ENCODE measurements at regions not wholly inside any gene's neighbourhood (a gene's known extent, or its start where the extent isn't known, plus 50 kb on each side); places are given as distances from the start of the nearest gene placed in this dataset.

DNA sequence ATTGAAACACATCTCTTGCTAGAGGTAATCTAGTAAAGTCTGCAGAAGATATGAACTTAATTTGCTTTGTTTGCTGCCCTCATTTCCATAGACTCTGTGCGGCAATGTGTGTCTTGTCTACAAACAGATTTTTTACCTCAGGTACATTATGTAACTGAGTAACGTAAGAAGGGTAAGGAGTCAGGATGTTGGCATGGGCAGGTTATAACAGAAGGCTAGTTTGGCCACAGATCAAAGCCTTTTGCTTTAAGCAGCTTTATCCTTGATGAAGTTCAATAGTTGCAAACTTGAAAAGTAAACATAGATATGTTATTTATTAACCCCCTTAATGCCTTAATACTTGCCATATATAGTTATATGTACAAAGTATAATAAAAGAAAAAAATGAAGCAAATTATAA lies 391.6 kb upstream of the FKBP1C start:
- no peak overlapping the region for H3K4me3 ChIP-seq
- H3K4me1 ChIP-seq = no peaks in the 10 kb centered on the region
- no peak for DNase-seq
- TF ChIP-seq, protein P1, sequence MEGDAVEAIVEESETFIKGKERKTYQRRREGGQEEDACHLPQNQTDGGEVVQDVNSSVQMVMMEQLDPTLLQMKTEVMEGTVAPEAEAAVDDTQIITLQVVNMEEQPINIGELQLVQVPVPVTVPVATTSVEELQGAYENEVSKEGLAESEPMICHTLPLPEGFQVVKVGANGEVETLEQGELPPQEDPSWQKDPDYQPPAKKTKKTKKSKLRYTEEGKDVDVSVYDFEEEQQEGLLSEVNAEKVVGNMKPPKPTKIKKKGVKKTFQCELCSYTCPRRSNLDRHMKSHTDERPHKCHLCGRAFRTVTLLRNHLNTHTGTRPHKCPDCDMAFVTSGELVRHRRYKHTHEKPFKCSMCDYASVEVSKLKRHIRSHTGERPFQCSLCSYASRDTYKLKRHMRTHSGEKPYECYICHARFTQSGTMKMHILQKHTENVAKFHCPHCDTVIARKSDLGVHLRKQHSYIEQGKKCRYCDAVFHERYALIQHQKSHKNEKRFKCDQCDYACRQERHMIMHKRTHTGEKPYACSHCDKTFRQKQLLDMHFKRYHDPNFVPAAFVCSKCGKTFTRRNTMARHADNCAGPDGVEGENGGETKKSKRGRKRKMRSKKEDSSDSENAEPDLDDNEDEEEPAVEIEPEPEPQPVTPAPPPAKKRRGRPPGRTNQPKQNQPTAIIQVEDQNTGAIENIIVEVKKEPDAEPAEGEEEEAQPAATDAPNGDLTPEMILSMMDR (IDR thresholded peaks at IDR 0.05) = no peak
- TF ChIP-seq POLR2A (IDR thresholded peaks at IDR 0.05) = no peak
- no peaks in the 10 kb centered on the region for H3K9me3 ChIP-seq
- H3K27me3 ChIP-seq = no peaks in the 10 kb centered on the region
- H3K36me3 ChIP-seq = no peaks in the 10 kb centered on the region
- H3K27ac ChIP-seq = no peak overlapping the region

DNA sequence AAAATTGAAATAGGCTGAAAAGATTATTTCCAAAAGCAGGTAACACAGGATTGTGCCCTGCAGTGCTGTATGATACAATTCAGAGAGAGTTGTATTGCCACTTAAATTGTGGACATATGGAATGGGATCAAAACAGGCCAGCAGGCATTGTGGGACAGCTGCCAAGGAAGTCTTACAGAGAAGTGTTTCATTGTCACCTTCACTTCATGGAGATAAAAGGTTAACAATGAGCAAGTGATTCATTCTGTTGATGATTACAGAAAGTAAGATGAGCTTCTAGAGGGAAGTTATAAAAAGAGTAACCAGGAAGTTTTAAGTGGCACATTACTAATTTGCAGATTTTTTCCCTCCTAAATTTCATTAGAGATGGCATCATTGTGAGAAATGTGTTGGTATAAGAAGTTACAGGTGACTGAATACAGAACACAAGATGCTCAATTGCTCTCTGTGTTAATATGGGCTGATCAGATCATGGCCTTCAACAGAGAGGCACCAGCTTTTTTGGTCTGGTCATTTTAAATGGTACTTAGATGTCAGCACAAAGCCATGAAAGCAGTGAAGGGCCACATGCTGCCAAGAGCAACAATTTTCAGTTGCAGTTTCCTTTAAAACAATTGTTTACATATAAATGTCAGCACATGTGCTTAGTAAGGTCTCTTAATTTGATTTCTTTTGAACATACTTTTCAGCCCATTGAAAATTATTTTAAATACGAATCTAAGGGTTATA lies 402.5 kb upstream of the FKBP1C start:
- DNase-seq = no peak
- H3K9me3 ChIP-seq = no peaks in the 10 kb centered on the region
- H3K36me3 ChIP-seq = no peaks in the 10 kb centered on the region
- no peaks in the 10 kb centered on the region for H3K27me3 ChIP-seq
- H3K4me3 ChIP-seq = no peak overlapping the region
- H3K4me1 ChIP-seq = no peaks in the 10 kb centered on the region
- H3K27ac ChIP-seq = no peak overlapping the region
- TF ChIP-seq, protein P1 (IDR thresholded peaks at IDR 0.05) = no peak
- TF ChIP-seq POLR2A (IDR thresholded peaks at IDR 0.05) = no peak

DNA sequence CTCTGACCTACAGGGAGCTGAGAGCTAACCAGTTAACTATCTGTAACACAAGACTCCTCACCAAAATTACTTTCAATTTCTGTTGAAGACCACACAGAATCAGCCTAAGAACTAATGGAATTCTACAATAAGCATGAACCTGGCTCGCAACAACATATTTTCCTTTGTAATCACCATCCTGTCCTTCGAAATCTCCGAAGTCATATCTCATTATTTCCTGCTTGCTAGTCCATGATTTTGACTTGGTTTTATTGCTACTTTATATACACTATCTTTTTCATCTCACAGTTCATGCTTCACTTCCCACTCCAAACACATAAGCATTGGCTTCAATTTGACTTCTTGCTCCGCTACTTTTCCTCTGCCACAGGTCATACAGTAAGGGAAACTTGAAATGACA lies 405.8 kb upstream of the FKBP1C start:
- DNase-seq = no peak
- Histone ChIP-seq H3K27ac (no peak overlapping the region), H3K9me3 (no peaks in the 10 kb centered on the region), H3K27me3 (no peaks in the 10 kb centered on the region), H3K4me1 (no peaks in the 10 kb centered on the region), H3K36me3 (no peaks in the 10 kb centered on the region), H3K4me3 (no peak overlapping the region)
- TF ChIP-seq, protein P1 (IDR thresholded peaks at IDR 0.05) = no peak
- TF ChIP-seq POLR2A (IDR thresholded peaks at IDR 0.05) = no peak

DNA sequence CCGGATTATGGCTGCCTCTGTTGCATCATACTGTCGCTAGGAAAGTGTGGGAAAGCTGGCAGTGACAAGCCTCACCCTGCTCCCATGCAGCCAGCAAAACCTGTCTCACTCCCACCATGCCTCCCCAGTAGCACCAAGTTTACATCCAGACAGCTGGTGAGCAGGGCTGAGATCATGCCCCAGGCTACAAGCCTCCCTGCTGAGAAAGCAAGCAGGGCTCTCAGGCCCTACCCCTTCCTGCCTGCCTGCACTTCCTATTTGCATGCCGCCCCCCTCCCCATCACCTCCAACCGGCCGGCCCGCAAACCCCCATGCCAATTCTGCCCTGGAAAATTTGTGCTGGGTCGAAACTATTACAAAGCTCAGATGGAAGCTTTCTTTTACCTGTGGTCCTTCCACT lies 408.2 kb upstream of the FKBP1C start:
- Histone ChIP-seq H3K36me3 (no peaks in the 10 kb centered on the region), H3K27ac (no peak overlapping the region), H3K4me3 (no peak overlapping the region), H3K4me1 (no peaks in the 10 kb centered on the region), H3K27me3 (no peaks in the 10 kb centered on the region), H3K9me3 (no peaks in the 10 kb centered on the region)
- TF ChIP-seq POLR2A (IDR thresholded peaks at IDR 0.05) = no peak
- TF ChIP-seq, protein P1 (IDR thresholded peaks at IDR 0.05) = no peak
- no peak for DNase-seq

DNA sequence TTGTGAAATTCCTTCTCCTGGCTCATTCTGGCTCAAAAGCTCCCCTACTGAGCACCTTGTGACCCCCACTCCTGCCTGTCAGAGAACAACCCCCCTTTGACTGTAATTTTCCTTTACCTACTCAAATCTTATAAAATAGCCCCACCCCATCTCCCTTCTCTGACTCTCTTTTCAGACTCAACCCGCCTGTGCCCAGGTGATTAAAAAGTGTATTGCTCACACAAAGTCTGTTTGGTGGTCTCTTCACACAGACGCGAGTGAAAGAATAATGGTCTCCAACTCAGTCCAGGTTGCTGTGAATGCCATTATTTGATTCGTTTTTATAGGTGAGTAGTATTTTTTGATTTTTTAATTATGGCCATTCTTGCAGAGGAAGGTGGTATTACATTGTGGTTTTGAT lies 414.1 kb upstream of the FKBP1C start:
- H3K36me3 ChIP-seq = no peaks in the 10 kb centered on the region
- H3K27me3 ChIP-seq = no peaks in the 10 kb centered on the region
- H3K4me1 ChIP-seq = no peaks in the 10 kb centered on the region
- DNase-seq = no peak
- TF ChIP-seq, protein P1 (IDR thresholded peaks at IDR 0.05) = no peak
- no peak for TF ChIP-seq POLR2A (IDR thresholded peaks at IDR 0.05)
- H3K27ac ChIP-seq = no peak overlapping the region
- no peaks in the 10 kb centered on the region for H3K9me3 ChIP-seq
- no peak overlapping the region for H3K4me3 ChIP-seq

Data from Peyer's patch (tissue), 4 donors.